A549 (cell line): ENCODE measurements at regions not wholly inside any gene's neighbourhood (a gene's known extent, or its start where the extent isn't known, plus 50 kb on each side); places are given as distances from the start of the nearest gene placed in this dataset.

Source experiments
- CHD2 ChIP-seq: fragments of 150-350 bp; IDR thresholded peaks from 2 replicates; pipeline ENCODE4 v1.6.1; 2014; ENCODE audit warnings: low read length; ENCODE audit not compliant: partially characterized antibody
- MYC ChIP-seq: IDR thresholded peaks from 2 replicates; pipeline ENCODE4 v1.6.1; 2012; ENCODE audit warnings: mild to moderate bottlenecking, inconsistent platforms, low read length, improper control_type of control experiment, borderline replicate concordance
- TF ChIP-seq, protein P1 (sequence below): fragments of >200 bp; sonication (Bioruptor Twin); formaldehyde crosslinking; IDR thresholded peaks from 3 replicates; pipeline ENCODE4 v1.5.1; 2016

DNA sequence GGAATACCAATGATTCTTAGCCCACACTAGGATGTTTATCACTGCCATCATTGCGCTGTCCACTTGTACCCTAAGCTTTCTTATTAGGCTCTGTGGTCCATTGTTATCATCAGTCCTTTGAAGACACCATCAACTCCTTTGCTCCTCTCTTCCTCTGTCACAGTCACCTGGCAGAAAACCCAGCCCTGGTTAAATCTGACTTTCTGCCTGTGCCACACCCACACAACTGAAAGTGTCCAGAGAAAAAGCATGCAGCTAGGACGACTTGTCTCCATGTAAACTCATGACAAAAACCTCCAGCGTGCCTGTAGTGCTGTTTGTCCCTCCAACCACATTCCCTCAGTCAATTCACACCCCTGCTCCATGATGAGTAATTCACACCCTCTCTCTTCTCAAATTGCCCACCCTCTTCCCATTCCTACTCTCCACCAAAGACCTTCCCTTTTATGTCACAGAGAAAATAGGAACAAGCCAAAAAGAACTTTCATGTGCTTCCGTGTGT is 297.4 kb upstream of the MGAT5 start:
- TF ChIP-seq CHD2 (no peak), MYC (no peak)
- TF ChIP-seq, protein P1, sequence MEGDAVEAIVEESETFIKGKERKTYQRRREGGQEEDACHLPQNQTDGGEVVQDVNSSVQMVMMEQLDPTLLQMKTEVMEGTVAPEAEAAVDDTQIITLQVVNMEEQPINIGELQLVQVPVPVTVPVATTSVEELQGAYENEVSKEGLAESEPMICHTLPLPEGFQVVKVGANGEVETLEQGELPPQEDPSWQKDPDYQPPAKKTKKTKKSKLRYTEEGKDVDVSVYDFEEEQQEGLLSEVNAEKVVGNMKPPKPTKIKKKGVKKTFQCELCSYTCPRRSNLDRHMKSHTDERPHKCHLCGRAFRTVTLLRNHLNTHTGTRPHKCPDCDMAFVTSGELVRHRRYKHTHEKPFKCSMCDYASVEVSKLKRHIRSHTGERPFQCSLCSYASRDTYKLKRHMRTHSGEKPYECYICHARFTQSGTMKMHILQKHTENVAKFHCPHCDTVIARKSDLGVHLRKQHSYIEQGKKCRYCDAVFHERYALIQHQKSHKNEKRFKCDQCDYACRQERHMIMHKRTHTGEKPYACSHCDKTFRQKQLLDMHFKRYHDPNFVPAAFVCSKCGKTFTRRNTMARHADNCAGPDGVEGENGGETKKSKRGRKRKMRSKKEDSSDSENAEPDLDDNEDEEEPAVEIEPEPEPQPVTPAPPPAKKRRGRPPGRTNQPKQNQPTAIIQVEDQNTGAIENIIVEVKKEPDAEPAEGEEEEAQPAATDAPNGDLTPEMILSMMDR = no peak
